Endothelial cell of umbilical vein (primary cell): ENCODE measurements at regions not wholly inside any gene's neighbourhood (a gene's known extent, or its start where the extent isn't known, plus 50 kb on each side); places are given as distances from the start of the nearest gene placed in this dataset.

Experiments used
- CTCF ChIP-seq, 2 donors: IDR thresholded peaks; 1 replicate in 1 of 2; 2 replicates in 1 of 2; pipeline ENCODE4 v1.5.1; 2011; ENCODE audit warnings: low read length in 2 of 2, mild to moderate bottlenecking in 2 of 2, moderate library complexity in 2 of 2, control low read depth in 1 of 2, inconsistent platforms in 1 of 2, low read depth in 1 of 2; ENCODE audit not compliant: insufficient read depth in 1 of 2; ENCODE audit errors: extremely low read depth in 1 of 2
- EZH2 ChIP-seq: IDR thresholded peaks from 2 replicates; pipeline ENCODE4 v1.6.1; 2012; ENCODE audit warnings: borderline replicate concordance, low read depth, mild to moderate bottlenecking, moderate library complexity, low read length, inconsistent platforms; ENCODE audit not compliant: severe bottlenecking
- FOS ChIP-seq: IDR thresholded peaks from 2 replicates; pipeline ENCODE4 v1.6.1; 2011; ENCODE audit warnings: mild to moderate bottlenecking, low read length, moderate library complexity, borderline replicate concordance; ENCODE audit not compliant: insufficient read depth
- GATA2 ChIP-seq: IDR thresholded peaks from 2 replicates; pipeline ENCODE4 v1.7.0; 2011; ENCODE audit warnings: low read depth, mild to moderate bottlenecking, moderate library complexity, mixed read lengths, low read length; ENCODE audit not compliant: insufficient read length, insufficient read depth
- JUN ChIP-seq: IDR thresholded peaks from 2 replicates; pipeline ENCODE4 v1.6.1; 2011; ENCODE audit warnings: borderline replicate concordance, low read depth; ENCODE audit not compliant: insufficient read length, insufficient read depth
- MAX ChIP-seq: IDR thresholded peaks from 2 replicates; pipeline ENCODE4 v1.6.1; 2011; ENCODE audit not compliant: insufficient read depth, insufficient read length
- MYC ChIP-seq: IDR thresholded peaks from one replicate; pipeline ENCODE4 v1.6.1; 2011; ENCODE audit warnings: mild to moderate bottlenecking, low read depth, low read length
- POLR2A ChIP-seq: IDR thresholded peaks from 2 replicates; pipeline ENCODE4 v1.6.1; 2012; ENCODE audit warnings: low read depth, mild to moderate bottlenecking, control low read depth, low read length
- POLR2AphosphoS5 ChIP-seq: IDR thresholded peaks from 2 replicates; pipeline ENCODE4 v1.6.1; 2012; ENCODE audit warnings: low read depth, mild to moderate bottlenecking, control low read depth, low read length, moderate library complexity; ENCODE audit not compliant: insufficient read depth

- TF ChIP-seq EZH2 (no peak), POLR2A (no peak), CTCF (IDR thresholded peaks at IDR 0.05; ENCODE audit: extremely low read depth in 1 of 2, insufficient read depth in 1 of 2, low read depth in 1 of 2, low read length in 2 of 2) (no peak), POLR2AphosphoS5 (no peak), FOS (no peak), MYC (no peak), MAX (no peak), JUN (no peak), GATA2 (no peak)
Measured at GRCh38 chr22:48547971-48548370, 1279.7 kb downstream of the BRD1 start.
